Right lobe of liver (tissue), 4 donors: ENCODE measurements at regions not wholly inside any gene's neighbourhood (a gene's known extent, or its start where the extent isn't known, plus 50 kb on each side); places are given as distances from the start of the nearest gene placed in this dataset.

Source experiments
- CTCF ChIP-seq, 4 donors: fragments of 200-600 bp in 3 of 4; fragments of 450-650 bp in 1 of 4; IDR thresholded peaks; one replicate each; pipeline versions ENCODE4 v1.5.1 to v1.8.0; 2016 to 2022; ENCODE audit warnings: antibody characterized with exemption in 4 of 4, mild to moderate bottlenecking in 2 of 4
- POLR2A ChIP-seq: fragments of 450-650 bp; IDR thresholded peaks from one replicate; pipeline ENCODE4 v1.6.1; 2017; ENCODE audit warnings: antibody characterized with exemption, mild to moderate bottlenecking
- donor health status: DM: no; HTN: no; CAD: no.
- donor health status: DM: no; HTN: no; CAD: no.
- donor health status: DM: no; HTN: yes; CAD: no.

- TF ChIP-seq CTCF (IDR thresholded peaks at IDR 0.05) (no peak), POLR2A (no peak)
These were observed 56.0 kb upstream of the CD53 start for GRCh38 chr1:110816945-110817344.
